Neural progenitor cell (in vitro differentiated cells): ENCODE measurements at regions not wholly inside any gene's neighbourhood (a gene's known extent, or its start where the extent isn't known, plus 50 kb on each side); places are given as distances from the start of the nearest gene placed in this dataset.

Experiments
- EZH2 ChIP-seq: fragments of 200-600 bp; sonication (generic); IDR thresholded peaks from 2 replicates; pipeline ENCODE4 v1.6.1; 2017; ENCODE audit warnings: antibody characterized with exemption, mild to moderate bottlenecking, moderate library complexity
- TF ChIP-seq, protein P1 (sequence below): fragments of 200-600 bp; sonication (generic); IDR thresholded peaks from 2 replicates; pipeline ENCODE4 v1.5.1; 2017; ENCODE audit warnings: antibody characterized with exemption, mild to moderate bottlenecking

DNA sequence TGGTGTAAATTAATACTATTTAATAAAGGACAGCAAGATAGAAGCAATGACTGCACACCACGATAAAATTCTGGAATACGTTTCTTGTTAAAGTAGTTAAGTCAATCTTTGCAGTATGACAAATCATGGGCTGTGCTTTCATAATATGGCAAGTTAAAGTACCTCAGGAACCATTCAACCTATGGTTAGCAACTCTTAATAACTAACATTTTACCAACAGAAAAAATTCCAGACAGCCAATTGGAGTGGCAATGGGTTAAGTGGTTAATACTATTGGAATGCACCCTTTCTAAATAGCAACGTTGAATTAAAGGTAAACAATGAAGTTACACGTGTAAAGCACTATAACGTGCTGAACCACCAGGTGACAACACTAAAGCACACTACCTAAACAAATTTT is 72.4 kb upstream of the ZCCHC13 start:
- TF ChIP-seq EZH2 = no peak
- TF ChIP-seq, protein P1, sequence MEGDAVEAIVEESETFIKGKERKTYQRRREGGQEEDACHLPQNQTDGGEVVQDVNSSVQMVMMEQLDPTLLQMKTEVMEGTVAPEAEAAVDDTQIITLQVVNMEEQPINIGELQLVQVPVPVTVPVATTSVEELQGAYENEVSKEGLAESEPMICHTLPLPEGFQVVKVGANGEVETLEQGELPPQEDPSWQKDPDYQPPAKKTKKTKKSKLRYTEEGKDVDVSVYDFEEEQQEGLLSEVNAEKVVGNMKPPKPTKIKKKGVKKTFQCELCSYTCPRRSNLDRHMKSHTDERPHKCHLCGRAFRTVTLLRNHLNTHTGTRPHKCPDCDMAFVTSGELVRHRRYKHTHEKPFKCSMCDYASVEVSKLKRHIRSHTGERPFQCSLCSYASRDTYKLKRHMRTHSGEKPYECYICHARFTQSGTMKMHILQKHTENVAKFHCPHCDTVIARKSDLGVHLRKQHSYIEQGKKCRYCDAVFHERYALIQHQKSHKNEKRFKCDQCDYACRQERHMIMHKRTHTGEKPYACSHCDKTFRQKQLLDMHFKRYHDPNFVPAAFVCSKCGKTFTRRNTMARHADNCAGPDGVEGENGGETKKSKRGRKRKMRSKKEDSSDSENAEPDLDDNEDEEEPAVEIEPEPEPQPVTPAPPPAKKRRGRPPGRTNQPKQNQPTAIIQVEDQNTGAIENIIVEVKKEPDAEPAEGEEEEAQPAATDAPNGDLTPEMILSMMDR = no peak
